ENCODE measurements at regions not wholly inside any gene's neighbourhood (a gene's known extent, or its start where the extent isn't known, plus 50 kb on each side); places are given as distances from the start of the nearest gene placed in this dataset.

GRCh38 chr9:79962836-79963235 is 391.1 kb downstream of the TLE4 start:
- no peak for DNase-seq (ENCODE audit: low read depth in 2 of 2)

GRCh38 chr9:79962150-79962549 is 390.4 kb downstream of the TLE4 start:
- no peak for DNase-seq (ENCODE audit: low read depth in 2 of 2)

- DNase-seq (ENCODE audit: low read depth in 2 of 2), result no peak
These were observed 383.5 kb downstream of the TLE4 start for GRCh38 chr9:79955300-79955699.

GRCh38 chr9:79953908-79954307 is 382.1 kb downstream of the TLE4 start:
- no peak for DNase-seq (ENCODE audit: low read depth in 2 of 2)

- DNase-seq (ENCODE audit: low read depth in 2 of 2), result no peak
These were observed 380.6 kb downstream of the TLE4 start for GRCh38 chr9:79952401-79952800.

GRCh38 chr9:79946712-79947111 is 374.9 kb downstream of the TLE4 start:
- DNase-seq (ENCODE audit: low read depth in 2 of 2), result no peak

GRCh38 chr9:79945495-79945894 is 373.7 kb downstream of the TLE4 start:
- no peak for DNase-seq (ENCODE audit: low read depth in 2 of 2)

- no peak for DNase-seq (ENCODE audit: low read depth in 2 of 2)
These were observed 373.3 kb downstream of the TLE4 start for GRCh38 chr9:79945016-79945415.

GRCh38 chr9:79940919-79941318 is 369.2 kb downstream of the TLE4 start:
- DNase-seq (ENCODE audit: low read depth in 2 of 2), result no peak

- DNase-seq (ENCODE audit: low read depth in 2 of 2), result no peak
These were observed 368.1 kb downstream of the TLE4 start for GRCh38 chr9:79939819-79940218.

GRCh38 chr9:79936336-79936735 is 364.6 kb downstream of the TLE4 start:
- no peak for DNase-seq (ENCODE audit: low read depth in 2 of 2)

GRCh38 chr9:79929285-79929684 is 357.5 kb downstream of the TLE4 start:
- DNase-seq (ENCODE audit: low read depth in 2 of 2), result no peak

- no peak for DNase-seq (ENCODE audit: low read depth in 2 of 2)
These were observed 357.0 kb downstream of the TLE4 start for GRCh38 chr9:79928661-79929223.

- DNase-seq (ENCODE audit: low read depth in 2 of 2), result no peak
These were observed 353.6 kb downstream of the TLE4 start for GRCh38 chr9:79925326-79925725.

GRCh38 chr9:79924836-79925235 is 353.1 kb downstream of the TLE4 start:
- DNase-seq (ENCODE audit: low read depth in 2 of 2), result no peak

GRCh38 chr9:79917421-79917820 is 345.7 kb downstream of the TLE4 start:
- DNase-seq (ENCODE audit: low read depth in 2 of 2), result no peak

GRCh38 chr9:79913867-79914266 is 342.1 kb downstream of the TLE4 start:
- no peak for DNase-seq (ENCODE audit: low read depth in 2 of 2)

GRCh38 chr9:79912318-79913070 is 340.7 kb downstream of the TLE4 start:
- DNase-seq (ENCODE audit: low read depth in 2 of 2), result no peak

GRCh38 chr9:79911724-79912123 is 340.0 kb downstream of the TLE4 start:
- DNase-seq (ENCODE audit: low read depth in 2 of 2), result no peak

GRCh38 chr9:79902825-79903600 is 331.2 kb downstream of the TLE4 start:
- DNase-seq (ENCODE audit: low read depth in 2 of 2), result no peak

GRCh38 chr9:79900754-79901153 is 329.0 kb downstream of the TLE4 start:
- DNase-seq (ENCODE audit: low read depth in 2 of 2), result no peak

- DNase-seq (ENCODE audit: low read depth in 2 of 2), result no peak
These were observed 324.7 kb downstream of the TLE4 start for GRCh38 chr9:79896390-79896980.

GRCh38 chr9:79895232-79895631 is 323.5 kb downstream of the TLE4 start:
- DNase-seq (ENCODE audit: low read depth in 2 of 2), result no peak
